Astrocyte of the spinal cord (primary cell): ENCODE measurements at regions not wholly inside any gene's neighbourhood (a gene's known extent, or its start where the extent isn't known, plus 50 kb on each side); places are given as distances from the start of the nearest gene placed in this dataset.

ENCODE experiments used
- DNase-seq: peaks from one replicate; pipeline ENCODE4 v3.0.0; 2011; ENCODE audit warnings: low read depth, low spot score
- H3K4me3 ChIP-seq: 2 replicates; pipeline ENCODE4 v1.5.1; 2011; ENCODE audit warnings: low read depth, mild to moderate bottlenecking, low read length, moderate library complexity
- CTCF ChIP-seq: IDR thresholded peaks from 2 replicates; pipeline ENCODE4 v1.5.1; 2012; ENCODE audit warnings: low read depth, mild to moderate bottlenecking, low read length, inconsistent platforms
- in situ Hi-C: cut with HindIII; loops from 2 replicates; pipeline ENCODE4 v1.10.0; 2017; ENCODE audit warnings: low sequenced_read_pairs

- in situ Hi-C loops: no loop called here
- no peak overlapping the region for H3K4me3 ChIP-seq
- DNase-seq: no peak
- no peak for TF ChIP-seq CTCF
These were observed 134.8 kb upstream of the HNRNPA3 start for GRCh38 chr2:177077778-177078177.

DNA sequence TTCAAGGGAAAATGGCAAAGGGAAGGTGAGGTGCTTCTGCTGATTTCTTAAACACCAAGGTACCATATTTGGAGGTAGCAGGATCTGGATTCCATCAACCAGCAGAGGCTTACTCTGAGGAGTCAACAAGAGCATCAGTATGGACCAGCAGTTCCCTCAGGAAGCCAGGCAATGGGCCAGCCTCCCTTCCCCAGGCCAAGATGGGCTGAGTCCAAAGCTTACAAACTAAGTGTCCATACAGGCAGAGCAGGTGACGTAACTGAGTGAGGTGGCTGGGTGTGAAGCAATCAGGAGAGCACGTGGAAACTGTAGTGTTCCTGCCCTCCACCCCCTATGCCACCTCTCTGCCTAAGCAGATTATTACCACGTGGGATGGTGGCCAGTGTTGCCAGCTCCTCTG, 134.2 kb upstream of the HNRNPA3 start:
- no peak for DNase-seq
- in situ Hi-C loops: no loop called here
- no peak for TF ChIP-seq CTCF
- H3K4me3 ChIP-seq: no peak overlapping the region

DNA sequence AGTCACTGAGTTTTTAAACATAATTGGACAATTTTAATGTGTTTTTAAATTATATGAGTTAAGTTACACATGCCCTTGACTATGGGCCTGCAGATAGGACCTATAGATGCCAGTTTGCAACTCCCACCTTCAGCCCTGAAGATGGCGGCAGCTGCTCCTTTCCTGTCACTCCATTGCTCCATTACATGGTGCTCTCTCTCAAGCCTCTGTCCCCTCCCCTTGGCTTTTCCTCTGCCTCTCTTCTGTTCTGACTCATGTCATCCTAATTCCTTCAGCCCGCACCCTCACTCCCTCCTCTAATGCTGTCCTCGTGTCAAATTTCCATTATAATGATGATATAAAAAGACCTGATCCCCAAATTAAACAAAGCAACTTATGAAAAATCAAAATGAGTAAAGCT, 133.7 kb upstream of the HNRNPA3 start:
- no peak overlapping the region for H3K4me3 ChIP-seq
- in situ Hi-C loops: no loop called here
- TF ChIP-seq CTCF: no peak
- DNase-seq: no peak

DNA sequence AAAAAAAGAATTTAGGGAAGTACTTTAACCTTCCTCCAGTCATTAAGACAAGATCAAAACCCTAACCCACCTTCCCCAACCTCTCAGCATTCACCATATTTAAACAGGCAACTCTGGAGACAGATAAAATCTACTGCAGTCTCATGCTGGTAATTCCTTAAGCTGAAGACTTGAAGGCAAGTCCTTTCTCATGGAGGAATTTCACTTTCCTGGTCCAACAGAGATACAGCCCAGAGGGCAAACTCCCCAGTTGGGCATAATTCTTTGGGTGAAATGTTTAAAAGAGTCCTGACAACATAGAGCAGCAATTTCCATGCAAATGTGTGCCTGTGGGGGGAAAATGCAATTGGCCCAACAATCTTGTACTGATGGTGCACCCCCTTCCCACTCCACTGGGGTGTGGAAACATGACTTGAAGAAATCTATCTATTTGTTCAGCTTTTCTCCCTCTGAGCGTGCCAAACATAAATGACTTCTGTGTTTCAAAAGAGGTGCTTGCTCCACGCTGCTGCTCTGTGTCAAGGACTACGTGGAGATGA, 131.8 kb upstream of the HNRNPA3 start:
- in situ Hi-C loops: no loop called here
- H3K4me3 ChIP-seq: no peak overlapping the region
- no peak for DNase-seq
- no peak for TF ChIP-seq CTCF

DNA sequence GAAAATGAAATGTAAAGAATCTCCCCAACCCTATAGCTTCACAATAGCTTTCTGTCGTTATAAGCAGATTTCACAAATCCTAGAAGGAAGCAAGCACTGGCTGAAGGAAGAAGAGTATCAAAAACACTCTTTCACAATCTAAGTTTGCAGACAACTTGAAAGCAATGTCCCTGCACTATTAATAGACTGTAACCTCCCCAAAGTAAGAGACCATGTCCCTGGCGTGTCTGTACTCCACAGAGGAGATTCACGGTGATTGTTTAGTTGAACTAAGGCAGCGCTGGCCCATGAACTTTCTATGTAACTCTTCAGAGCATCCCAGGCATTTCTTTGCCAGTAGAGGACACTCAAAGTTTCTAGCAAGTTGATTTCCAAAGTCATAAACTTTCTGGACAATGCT, 128.0 kb upstream of the HNRNPA3 start:
- in situ Hi-C loops: no loop called here
- no peak for TF ChIP-seq CTCF
- DNase-seq: no peak
- no peak overlapping the region for H3K4me3 ChIP-seq

GRCh38 chr2:177088529-177088928, 124.1 kb upstream of the HNRNPA3 start:
- in situ Hi-C loops: no loop called here
- TF ChIP-seq CTCF: no peak
- DNase-seq: no peak
- H3K4me3 ChIP-seq: no peak overlapping the region

DNA sequence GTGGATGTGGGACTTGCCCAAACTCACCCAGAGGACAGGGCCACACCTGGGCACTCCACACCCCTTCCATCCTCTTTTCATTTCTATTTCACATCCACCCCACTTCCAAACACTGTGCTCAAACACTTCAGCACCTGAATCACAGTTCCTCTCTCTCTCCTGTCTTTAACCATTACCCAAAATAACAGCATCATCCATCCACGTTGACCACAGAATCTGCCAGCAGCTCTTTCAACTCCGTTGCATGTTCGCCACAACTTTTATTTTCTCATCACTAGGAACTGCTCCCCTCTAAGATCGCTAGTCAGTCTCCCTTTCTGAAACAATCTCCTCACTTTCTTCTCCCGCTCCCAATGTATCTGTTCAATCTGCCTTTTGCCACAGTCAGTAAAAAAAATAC, 121.6 kb upstream of the HNRNPA3 start:
- TF ChIP-seq CTCF: no peak
- H3K4me3 ChIP-seq: no peak overlapping the region
- DNase-seq: no peak
- in situ Hi-C loops: no loop called here
